Neural crest cell (in vitro differentiated cells): ENCODE measurements at regions not wholly inside any gene's neighbourhood (a gene's known extent, or its start where the extent isn't known, plus 50 kb on each side); places are given as distances from the start of the nearest gene placed in this dataset.

ENCODE experiments used
- DNase-seq: peaks from one replicate; pipeline ENCODE4 v3.0.0; 2021; ENCODE audit warnings: low read depth, mixed read lengths, low spot score
- H3K27ac Mint-ChIP-seq: one replicate; pipeline ENCODE4 v1.8.0; 2021; ENCODE audit warnings: mild to moderate bottlenecking, mixed read lengths; ENCODE audit not compliant: unreplicated experiment
- H3K27me3 Mint-ChIP-seq: 2 replicates; pipeline ENCODE4 v1.8.0; 2021; ENCODE audit warnings: low read depth, mild to moderate bottlenecking, mixed read lengths
- H3K36me3 Mint-ChIP-seq: 2 replicates; pipeline ENCODE4 v1.8.0; 2021; ENCODE audit warnings: low read depth, mild to moderate bottlenecking, mixed read lengths
- H3K4me1 Mint-ChIP-seq: 2 replicates; pipeline ENCODE4 v1.8.0; 2021; ENCODE audit warnings: mixed read lengths
- H3K4me3 Mint-ChIP-seq: one replicate; pipeline ENCODE4 v1.8.0; 2021; ENCODE audit warnings: mild to moderate bottlenecking, mixed read lengths
- H3K9me3 Mint-ChIP-seq: 2 replicates; pipeline ENCODE4 v1.8.0; 2021; ENCODE audit warnings: mixed read lengths
- TF ChIP-seq, protein P1 (sequence below): fragments of 200-600 bp; sonication (generic); conservative IDR thresholded peaks from 2 replicates; pipeline ENCODE4 v1.5.0; 2021; ENCODE audit warnings: antibody characterized with exemption, mild to moderate bottlenecking

- Mint-ChIP-seq H3K27me3 (no peaks in the 10 kb centered on the region), H3K4me1 (peaks cover 7% of the 10 kb centered on the region), H3K9me3 (no peaks in the 10 kb centered on the region), H3K27ac (no peak overlapping the region), H3K4me3 (no peak overlapping the region), H3K36me3 (no peaks in the 10 kb centered on the region)
- no peak for DNase-seq
- TF ChIP-seq, protein P1, sequence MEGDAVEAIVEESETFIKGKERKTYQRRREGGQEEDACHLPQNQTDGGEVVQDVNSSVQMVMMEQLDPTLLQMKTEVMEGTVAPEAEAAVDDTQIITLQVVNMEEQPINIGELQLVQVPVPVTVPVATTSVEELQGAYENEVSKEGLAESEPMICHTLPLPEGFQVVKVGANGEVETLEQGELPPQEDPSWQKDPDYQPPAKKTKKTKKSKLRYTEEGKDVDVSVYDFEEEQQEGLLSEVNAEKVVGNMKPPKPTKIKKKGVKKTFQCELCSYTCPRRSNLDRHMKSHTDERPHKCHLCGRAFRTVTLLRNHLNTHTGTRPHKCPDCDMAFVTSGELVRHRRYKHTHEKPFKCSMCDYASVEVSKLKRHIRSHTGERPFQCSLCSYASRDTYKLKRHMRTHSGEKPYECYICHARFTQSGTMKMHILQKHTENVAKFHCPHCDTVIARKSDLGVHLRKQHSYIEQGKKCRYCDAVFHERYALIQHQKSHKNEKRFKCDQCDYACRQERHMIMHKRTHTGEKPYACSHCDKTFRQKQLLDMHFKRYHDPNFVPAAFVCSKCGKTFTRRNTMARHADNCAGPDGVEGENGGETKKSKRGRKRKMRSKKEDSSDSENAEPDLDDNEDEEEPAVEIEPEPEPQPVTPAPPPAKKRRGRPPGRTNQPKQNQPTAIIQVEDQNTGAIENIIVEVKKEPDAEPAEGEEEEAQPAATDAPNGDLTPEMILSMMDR, result no peak
Measured at GRCh38 chr5:167839065-167839464, 452.4 kb upstream of the WWC1 start.

- no peak overlapping the region for H3K4me3 Mint-ChIP-seq
- no peaks in the 10 kb centered on the region for H3K36me3 Mint-ChIP-seq
- no peaks in the 10 kb centered on the region for H3K27me3 Mint-ChIP-seq
- H3K9me3 Mint-ChIP-seq, result no peaks in the 10 kb centered on the region
- TF ChIP-seq, protein P1, result no peak
- H3K4me1 Mint-ChIP-seq, result peaks cover 4% of the 10 kb centered on the region
- no peak for DNase-seq
- H3K27ac Mint-ChIP-seq, result no peak overlapping the region
Measured at GRCh38 chr5:167840527-167841130, 450.8 kb upstream of the WWC1 start.

DNA sequence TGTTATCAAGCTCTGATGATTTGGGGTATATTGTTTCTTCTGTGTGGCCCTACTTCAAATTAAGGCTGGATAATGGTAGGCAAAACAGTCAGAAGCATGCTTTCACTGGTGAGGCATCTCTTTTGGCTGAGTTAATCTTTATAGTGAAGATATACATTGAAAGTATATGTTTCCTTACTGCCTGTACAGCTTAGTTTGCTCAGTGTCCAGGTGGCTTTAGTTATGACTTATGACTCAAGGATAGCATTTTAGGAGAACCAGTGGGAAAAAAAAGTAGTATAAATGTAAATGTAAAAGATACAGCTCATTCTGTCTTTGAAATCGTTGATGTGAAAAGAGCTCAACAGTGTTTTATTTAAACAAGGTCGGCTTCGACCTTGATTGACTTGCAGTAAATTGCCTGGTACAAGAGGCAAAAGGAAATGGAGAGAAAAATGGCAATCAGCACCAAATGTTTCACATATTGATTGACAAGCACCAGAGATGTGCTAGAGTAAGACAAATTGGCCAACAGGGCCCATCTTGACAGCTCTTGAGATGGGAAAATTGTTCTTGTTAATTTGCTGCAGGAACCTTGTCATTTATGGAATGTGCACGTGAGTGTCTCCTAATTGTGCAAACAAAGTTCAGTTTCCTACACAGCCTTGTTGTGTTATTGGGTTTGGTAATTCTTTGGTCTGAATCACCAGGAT, 447.4 kb upstream of the WWC1 start:
- H3K27ac Mint-ChIP-seq, result no peak overlapping the region
- no peaks in the 10 kb centered on the region for H3K36me3 Mint-ChIP-seq
- TF ChIP-seq, protein P1, result no peak
- DNase-seq, result no peak
- H3K27me3 Mint-ChIP-seq, result no peaks in the 10 kb centered on the region
- no peaks in the 10 kb centered on the region for H3K9me3 Mint-ChIP-seq
- no peak overlapping the region for H3K4me3 Mint-ChIP-seq
- peaks cover 4% of the 10 kb centered on the region for H3K4me1 Mint-ChIP-seq

DNA sequence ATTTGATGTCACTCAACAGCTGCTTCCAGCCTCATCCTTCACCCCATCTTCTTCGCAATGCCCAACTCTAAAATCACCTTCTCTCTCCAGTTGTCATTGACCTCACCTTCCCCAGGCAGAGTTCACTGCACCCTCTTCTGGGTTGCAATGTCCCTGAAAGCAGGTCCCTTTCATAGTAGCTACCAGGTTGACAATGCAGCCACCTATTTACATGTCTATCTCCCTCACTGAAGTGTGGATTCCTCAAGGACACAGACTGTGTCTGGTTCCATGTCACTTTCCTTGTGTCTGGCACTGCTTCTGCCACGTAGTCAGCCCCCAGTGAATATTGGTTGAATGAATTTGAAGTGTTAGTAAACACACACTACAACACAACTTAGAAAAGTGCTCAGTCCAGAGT, 445.5 kb upstream of the WWC1 start:
- no peaks in the 10 kb centered on the region for H3K27me3 Mint-ChIP-seq
- H3K27ac Mint-ChIP-seq, result no peak overlapping the region
- H3K9me3 Mint-ChIP-seq, result no peaks in the 10 kb centered on the region
- peaks cover 4% of the 10 kb centered on the region for H3K4me1 Mint-ChIP-seq
- TF ChIP-seq, protein P1, result no peak
- H3K36me3 Mint-ChIP-seq, result peaks cover 3% of the 10 kb centered on the region
- no peak for DNase-seq
- no peak overlapping the region for H3K4me3 Mint-ChIP-seq

GRCh38 chr5:167849874-167850273, 441.6 kb upstream of the WWC1 start:
- Mint-ChIP-seq H3K4me1 (no peaks in the 10 kb centered on the region), H3K9me3 (no peaks in the 10 kb centered on the region), H3K4me3 (no peak overlapping the region), H3K36me3 (peaks cover 3% of the 10 kb centered on the region), H3K27ac (no peak overlapping the region), H3K27me3 (no peaks in the 10 kb centered on the region)
- no peak for DNase-seq
- TF ChIP-seq, protein P1, result no peak
